ENCODE measurements at regions not wholly inside any gene's neighbourhood (a gene's known extent, or its start where the extent isn't known, plus 50 kb on each side); places are given as distances from the start of the nearest gene placed in this dataset.
A peak's percentile ranks its signal among the peaks of the same experiment; 100 is the strongest.
"Not testable (repeated sequence)": the region's sequence is repeated elsewhere in the genome, so short reads cannot be mapped to it uniquely, and the experiment has no call there.

- no peak for DNase-seq
Measured at GRCh38 chr3:73234354-73235014, 173.0 kb downstream of the EBLN2 start.

- no peak for DNase-seq
Measured at GRCh38 chr3:73235768-73236167, 174.3 kb downstream of the EBLN2 start.

- DNase-seq, result no peak
Measured at GRCh38 chr3:73236867-73237266, 175.4 kb downstream of the EBLN2 start.

GRCh38 chr3:73243740-73244139 is 182.3 kb downstream of the EBLN2 start:
- no peak for DNase-seq

GRCh38 chr3:73245459-73245858 is 184.0 kb downstream of the EBLN2 start:
- DNase-seq, result no peak

GRCh38 chr3:73249047-73249446 is 187.6 kb downstream of the EBLN2 start:
- DNase-seq, result no peak

- no peak for DNase-seq
Measured at GRCh38 chr3:73254062-73254461, 192.6 kb downstream of the EBLN2 start.

- peak; percentile 60 for DNase-seq
Measured at GRCh38 chr3:73255609-73256029, 194.2 kb downstream of the EBLN2 start.

- no peak for DNase-seq
Measured at GRCh38 chr3:73257186-73257585, 195.7 kb downstream of the EBLN2 start.

GRCh38 chr3:73258057-73258456 is 196.6 kb downstream of the EBLN2 start:
- DNase-seq, result no peak

- no peak for DNase-seq
Measured at GRCh38 chr3:73259291-73259690, 197.8 kb downstream of the EBLN2 start.

- DNase-seq, result no peak
Measured at GRCh38 chr3:73259856-73260255, 198.4 kb downstream of the EBLN2 start.

GRCh38 chr3:73266558-73266957 is 205.1 kb downstream of the EBLN2 start:
- DNase-seq, result not testable (repeated sequence)

- DNase-seq, result not testable (repeated sequence)
Measured at GRCh38 chr3:73269126-73269525, 207.7 kb downstream of the EBLN2 start.

- DNase-seq, result no peak
Measured at GRCh38 chr3:73270839-73271483, 209.5 kb downstream of the EBLN2 start.

GRCh38 chr3:73273341-73273740 is 211.9 kb downstream of the EBLN2 start:
- no peak for DNase-seq

- DNase-seq, result no peak
Measured at GRCh38 chr3:73280746-73281145, 219.3 kb downstream of the EBLN2 start.

- DNase-seq, result peak; percentile 40
Measured at GRCh38 chr3:73284472-73284871, 223.0 kb downstream of the EBLN2 start.

GRCh38 chr3:73291541-73291940 is 230.1 kb downstream of the EBLN2 start:
- DNase-seq, result no peak

GRCh38 chr3:73292220-73292619 is 230.8 kb downstream of the EBLN2 start:
- DNase-seq, result peak; percentile 56

GRCh38 chr3:73294537-73294936 is 233.1 kb downstream of the EBLN2 start:
- no peak for DNase-seq

GRCh38 chr3:73295876-73296635 is 234.6 kb downstream of the EBLN2 start:
- DNase-seq, result no peak

- no peak for DNase-seq
Measured at GRCh38 chr3:73296859-73297258, 235.4 kb downstream of the EBLN2 start.
